MM.1S (cell line): ENCODE measurements at regions not wholly inside any gene's neighbourhood (a gene's known extent, or its start where the extent isn't known, plus 50 kb on each side); places are given as distances from the start of the nearest gene placed in this dataset.

Source experiments
- DNase-seq: peaks from one replicate; pipeline ENCODE4 v3.0.0-alpha.2; 2015
- H2AFZ ChIP-seq: fragments of 300-600 bp; sonication (generic); 2 replicates; pipeline ENCODE4 v1.6.0; 2016; ENCODE audit warnings: antibody characterized with exemption, low read length
- H3F3A ChIP-seq: fragments of 300-600 bp; sonication (generic); 2 replicates; pipeline ENCODE4 v1.6.1; 2016; ENCODE audit warnings: mild to moderate bottlenecking, antibody characterized with exemption, low read length, moderate library complexity, mixed read lengths; ENCODE audit not compliant: insufficient read depth
- H3K27ac ChIP-seq: fragments of 300-600 bp; sonication (generic); 2 replicates; pipeline ENCODE4 v1.5.1; 2016; ENCODE audit warnings: mild to moderate bottlenecking, low read length
- H3K27me3 ChIP-seq: fragments of 300-600 bp; sonication (generic); replicated peaks from 2 replicates; pipeline ENCODE4 v1.6.0; 2016; ENCODE audit warnings: low read length; ENCODE audit not compliant: insufficient read depth
- H3K36me3 ChIP-seq: fragments of 300-600 bp; sonication (generic); replicated peaks from 2 replicates; pipeline ENCODE4 v1.6.1; 2016; ENCODE audit warnings: mild to moderate bottlenecking, low read length, mixed read lengths; ENCODE audit not compliant: insufficient read depth
- H3K4me1 ChIP-seq: fragments of 300-600 bp; sonication (generic); 2 replicates; pipeline ENCODE4 v1.6.1; 2016; ENCODE audit warnings: low read length, mixed read lengths
- H3K4me2 ChIP-seq: fragments of 300-600 bp; sonication (generic); 2 replicates; pipeline ENCODE4 v1.6.0; 2016; ENCODE audit warnings: low read depth, low read length
- H3K4me3 ChIP-seq: fragments of 300-600 bp; sonication (generic); 2 replicates; pipeline ENCODE4 v1.5.1; 2016; ENCODE audit warnings: low read length, mixed read lengths
- H3K79me2 ChIP-seq: fragments of 300-600 bp; sonication (generic); 2 replicates; pipeline ENCODE4 v1.6.1; 2016; ENCODE audit warnings: mixed run types, low read length, mixed read lengths
- H3K9ac ChIP-seq: fragments of 300-600 bp; sonication (generic); 2 replicates; pipeline ENCODE4 v1.6.1; 2016; ENCODE audit warnings: low read length, mixed read lengths
- H3K9me2 ChIP-seq: fragments of 300-600 bp; sonication (generic); replicated peaks from 2 replicates; pipeline ENCODE4 v1.6.1; 2016; ENCODE audit warnings: mild to moderate bottlenecking, low read length, mixed read lengths; ENCODE audit not compliant: insufficient read depth
- H3K9me3 ChIP-seq: fragments of 300-600 bp; sonication (generic); replicated peaks from 2 replicates; pipeline ENCODE4 v1.6.1; 2016; ENCODE audit warnings: mild to moderate bottlenecking, low read length, mixed read lengths; ENCODE audit not compliant: insufficient read depth
- H4K20me1 ChIP-seq: fragments of 300-600 bp; sonication (generic); 2 replicates; pipeline ENCODE4 v1.6.1; 2016; ENCODE audit warnings: mild to moderate bottlenecking, low read length, moderate library complexity, mixed read lengths; ENCODE audit not compliant: insufficient read depth
- EZH2 ChIP-seq: fragments of 300-600 bp; sonication (generic); optimal IDR thresholded peaks from 2 replicates; pipeline ENCODE3; 2017; ENCODE audit warnings: low read depth, mild to moderate bottlenecking, antibody characterized with exemption, low read length, mixed read lengths
- EZH2phosphoT487 ChIP-seq: fragments of 300-600 bp; sonication (generic); IDR thresholded peaks from 2 replicates; pipeline ENCODE4 v1.6.1; 2018; ENCODE audit warnings: antibody characterized with exemption, low read length
- TF ChIP-seq, protein P1 (sequence below): fragments of 300-600 bp; sonication (generic); IDR thresholded peaks from 2 replicates; pipeline ENCODE4 v1.5.1; 2016; ENCODE audit warnings: antibody characterized with exemption, low read length, mixed read lengths

DNA sequence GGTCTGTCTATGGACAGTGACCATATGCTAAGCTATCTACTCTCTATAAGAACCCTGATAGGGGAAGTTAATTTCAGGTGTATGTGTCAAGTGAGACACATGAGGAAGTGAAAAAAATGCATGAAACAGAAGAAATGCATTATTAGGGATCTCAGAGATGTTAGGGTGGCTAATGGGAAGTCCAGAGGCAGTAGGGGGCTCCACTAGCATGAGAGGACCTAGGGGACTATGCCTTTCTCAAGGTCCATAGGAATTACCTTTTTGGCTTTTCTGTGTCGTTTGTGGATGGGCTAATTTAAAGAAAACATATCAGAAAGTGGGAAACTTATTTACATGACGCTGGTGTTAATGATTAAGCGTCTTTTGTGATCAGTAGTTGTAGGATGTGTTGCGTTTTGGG is 1653.2 kb downstream of the DPP10 start:
- H3K79me2 ChIP-seq = no peaks in the 10 kb centered on the region
- no peak overlapping the region for H3K9ac ChIP-seq
- H2AFZ ChIP-seq = no peak overlapping the region
- no peaks in the 10 kb centered on the region for H3K9me3 ChIP-seq
- no peaks in the 10 kb centered on the region for H3K4me1 ChIP-seq
- no peaks in the 10 kb centered on the region for H4K20me1 ChIP-seq
- H3K4me2 ChIP-seq = no peak overlapping the region
- H3K27me3 ChIP-seq = no peaks in the 10 kb centered on the region
- DNase-seq = no peak
- no peak overlapping the region for H3K4me3 ChIP-seq
- H3F3A ChIP-seq = no peaks in the 10 kb centered on the region
- H3K9me2 ChIP-seq = no peaks in the 10 kb centered on the region
- H3K27ac ChIP-seq = no peak overlapping the region
- no peaks in the 10 kb centered on the region for H3K36me3 ChIP-seq
- no peak for TF ChIP-seq EZH2phosphoT487
- TF ChIP-seq, protein P1, sequence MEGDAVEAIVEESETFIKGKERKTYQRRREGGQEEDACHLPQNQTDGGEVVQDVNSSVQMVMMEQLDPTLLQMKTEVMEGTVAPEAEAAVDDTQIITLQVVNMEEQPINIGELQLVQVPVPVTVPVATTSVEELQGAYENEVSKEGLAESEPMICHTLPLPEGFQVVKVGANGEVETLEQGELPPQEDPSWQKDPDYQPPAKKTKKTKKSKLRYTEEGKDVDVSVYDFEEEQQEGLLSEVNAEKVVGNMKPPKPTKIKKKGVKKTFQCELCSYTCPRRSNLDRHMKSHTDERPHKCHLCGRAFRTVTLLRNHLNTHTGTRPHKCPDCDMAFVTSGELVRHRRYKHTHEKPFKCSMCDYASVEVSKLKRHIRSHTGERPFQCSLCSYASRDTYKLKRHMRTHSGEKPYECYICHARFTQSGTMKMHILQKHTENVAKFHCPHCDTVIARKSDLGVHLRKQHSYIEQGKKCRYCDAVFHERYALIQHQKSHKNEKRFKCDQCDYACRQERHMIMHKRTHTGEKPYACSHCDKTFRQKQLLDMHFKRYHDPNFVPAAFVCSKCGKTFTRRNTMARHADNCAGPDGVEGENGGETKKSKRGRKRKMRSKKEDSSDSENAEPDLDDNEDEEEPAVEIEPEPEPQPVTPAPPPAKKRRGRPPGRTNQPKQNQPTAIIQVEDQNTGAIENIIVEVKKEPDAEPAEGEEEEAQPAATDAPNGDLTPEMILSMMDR = no peak
- no peak for TF ChIP-seq EZH2

DNA sequence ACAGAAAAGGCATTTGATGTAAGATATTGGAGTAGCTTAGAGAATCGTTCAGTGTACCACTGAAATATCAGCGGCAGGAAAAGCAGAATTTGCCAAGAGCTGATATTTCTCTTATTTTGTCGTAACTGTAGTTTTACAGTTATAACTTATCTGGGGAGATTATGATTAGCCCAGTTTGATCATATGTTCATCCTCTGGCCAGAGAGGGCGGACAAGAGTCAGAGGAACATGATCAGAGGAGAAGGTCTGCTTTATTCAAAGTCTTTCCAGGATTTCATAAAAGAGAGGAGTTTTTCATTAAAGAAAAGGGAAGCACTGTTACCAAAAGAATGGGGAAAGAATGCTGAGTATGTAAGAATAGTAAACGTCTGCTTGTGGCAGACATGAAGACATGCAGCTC is 1655.6 kb downstream of the DPP10 start:
- no peak overlapping the region for H3K27ac ChIP-seq
- no peak for TF ChIP-seq EZH2phosphoT487
- TF ChIP-seq, protein P1 = no peak
- TF ChIP-seq EZH2 = no peak
- no peaks in the 10 kb centered on the region for H3K27me3 ChIP-seq
- H3K4me2 ChIP-seq = no peak overlapping the region
- no peaks in the 10 kb centered on the region for H3F3A ChIP-seq
- H3K9ac ChIP-seq = no peak overlapping the region
- H3K9me3 ChIP-seq = no peaks in the 10 kb centered on the region
- H3K79me2 ChIP-seq = no peaks in the 10 kb centered on the region
- H3K4me3 ChIP-seq = no peak overlapping the region
- DNase-seq = no peak
- no peaks in the 10 kb centered on the region for H3K36me3 ChIP-seq
- H2AFZ ChIP-seq = no peak overlapping the region
- no peaks in the 10 kb centered on the region for H3K4me1 ChIP-seq
- no peaks in the 10 kb centered on the region for H3K9me2 ChIP-seq
- H4K20me1 ChIP-seq = no peaks in the 10 kb centered on the region

DNA sequence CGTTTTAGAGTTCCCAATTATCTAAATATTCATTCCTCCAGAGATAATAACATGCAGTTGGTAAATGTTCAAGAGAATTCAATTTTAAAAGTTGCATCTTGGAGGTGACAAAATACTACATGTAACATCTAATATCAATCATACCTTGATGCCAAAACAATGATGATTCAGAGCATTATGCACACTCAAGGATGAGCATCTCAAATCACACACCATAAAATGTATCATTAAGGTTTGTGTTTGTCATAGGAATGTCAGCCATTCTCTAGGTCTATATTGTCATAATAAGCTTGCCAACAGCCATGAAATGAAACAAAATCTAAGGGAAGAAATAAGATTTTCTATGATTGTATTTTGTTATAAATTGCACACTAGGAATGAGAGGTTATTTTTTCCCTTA is 1667.0 kb downstream of the DPP10 start:
- Histone ChIP-seq H3K9me2 (no peaks in the 10 kb centered on the region), H3K9ac (no peak overlapping the region), H3K79me2 (no peaks in the 10 kb centered on the region), H3K4me1 (no peaks in the 10 kb centered on the region), H3K27ac (no peak overlapping the region), H3K4me3 (no peak overlapping the region), H3K9me3 (no peaks in the 10 kb centered on the region), H3K36me3 (no peaks in the 10 kb centered on the region), H3K27me3 (no peaks in the 10 kb centered on the region), H2AFZ (no peak overlapping the region), H3K4me2 (no peak overlapping the region), H4K20me1 (no peaks in the 10 kb centered on the region), H3F3A (no peaks in the 10 kb centered on the region)
- DNase-seq = no peak
- TF ChIP-seq EZH2phosphoT487 (no peak), EZH2 (no peak)
- TF ChIP-seq, protein P1 = no peak

DNA sequence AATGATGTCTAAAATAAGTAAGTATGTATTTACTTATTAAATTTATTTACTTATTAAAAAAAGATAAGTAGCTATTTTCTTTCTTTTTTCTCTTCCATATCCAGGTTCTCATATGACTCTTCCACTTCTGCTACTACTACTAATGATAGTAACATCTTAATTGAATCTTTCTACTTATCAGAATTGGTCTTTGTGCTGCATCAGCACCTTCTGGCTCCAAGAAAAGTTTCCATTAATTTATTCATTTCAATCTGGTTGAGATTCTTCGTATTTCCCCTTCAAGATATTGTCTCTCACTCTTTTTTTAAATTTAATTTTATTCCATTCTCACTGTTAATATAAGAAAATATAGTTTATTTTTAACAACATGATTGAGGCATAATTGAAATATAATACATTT is 1675.4 kb downstream of the DPP10 start:
- TF ChIP-seq EZH2phosphoT487 (no peak), EZH2 (no peak)
- Histone ChIP-seq H3K79me2 (no peaks in the 10 kb centered on the region), H3K9me2 (no peaks in the 10 kb centered on the region), H3K27me3 (no peaks in the 10 kb centered on the region), H3F3A (no peaks in the 10 kb centered on the region), H3K27ac (no peak overlapping the region), H3K36me3 (no peaks in the 10 kb centered on the region), H3K4me3 (no peak overlapping the region), H3K9me3 (no peaks in the 10 kb centered on the region), H3K9ac (no peak overlapping the region), H4K20me1 (no peaks in the 10 kb centered on the region), H3K4me1 (no peaks in the 10 kb centered on the region), H3K4me2 (no peak overlapping the region), H2AFZ (no peak overlapping the region)
- DNase-seq = no peak
